GOT3 (cell line): ENCODE measurements at regions not wholly inside any gene's neighbourhood (a gene's known extent, or its start where the extent isn't known, plus 50 kb on each side); places are given as distances from the start of the nearest gene placed in this dataset.

Experiments
- DNase-seq: peaks from one replicate; lab custom pipeline; 2025; ENCODE audit warnings: mixed read lengths; lab: John Stamatoyannopoulos, UW

GRCh38 chr3:59545374-59545773 lies 495.5 kb upstream of the CFAP20DC start:
- no peak for DNase-seq

GRCh38 chr3:59542276-59542675 lies 492.5 kb upstream of the CFAP20DC start:
- no peak for DNase-seq

- no peak for DNase-seq
Observed at GRCh38 chr3:59540696-59541095, 490.9 kb upstream of the CFAP20DC start.

- DNase-seq, result no peak
Observed at GRCh38 chr3:59540241-59540640, 490.4 kb upstream of the CFAP20DC start.

- no peak for DNase-seq
Observed at GRCh38 chr3:59538753-59539432, 489.1 kb upstream of the CFAP20DC start.

GRCh38 chr3:59535791-59536221 lies 486.0 kb upstream of the CFAP20DC start:
- no peak for DNase-seq

GRCh38 chr3:59531994-59532393 lies 482.2 kb upstream of the CFAP20DC start:
- no peak for DNase-seq

- no peak for DNase-seq
Observed at GRCh38 chr3:59531066-59531745, 481.4 kb upstream of the CFAP20DC start.

GRCh38 chr3:59528251-59528650 lies 478.4 kb upstream of the CFAP20DC start:
- DNase-seq, result no peak

GRCh38 chr3:59527493-59527892 lies 477.7 kb upstream of the CFAP20DC start:
- DNase-seq, result no peak

GRCh38 chr3:59526999-59527398 lies 477.2 kb upstream of the CFAP20DC start:
- no peak for DNase-seq

GRCh38 chr3:59522550-59522949 lies 472.7 kb upstream of the CFAP20DC start:
- DNase-seq, result no peak

- DNase-seq, result no peak
Observed at GRCh38 chr3:59519094-59519493, 469.3 kb upstream of the CFAP20DC start.

GRCh38 chr3:59518283-59519055 lies 468.6 kb upstream of the CFAP20DC start:
- no peak for DNase-seq

GRCh38 chr3:59517388-59517787 lies 467.6 kb upstream of the CFAP20DC start:
- DNase-seq, result no peak

GRCh38 chr3:59515966-59516365 lies 466.1 kb upstream of the CFAP20DC start:
- no peak for DNase-seq

GRCh38 chr3:59514865-59515482 lies 465.1 kb upstream of the CFAP20DC start:
- DNase-seq, result no peak

- DNase-seq, result no peak
Observed at GRCh38 chr3:59513570-59513969, 463.7 kb upstream of the CFAP20DC start.

- no peak for DNase-seq
Observed at GRCh38 chr3:59512066-59512465, 462.2 kb upstream of the CFAP20DC start.

GRCh38 chr3:59510576-59510975 lies 460.8 kb upstream of the CFAP20DC start:
- no peak for DNase-seq

- DNase-seq, result no peak
Observed at GRCh38 chr3:59508273-59508672, 458.4 kb upstream of the CFAP20DC start.

GRCh38 chr3:59506191-59506590 lies 456.4 kb upstream of the CFAP20DC start:
- DNase-seq, result no peak
